Fibroblast of the aortic adventitia (primary cell): ENCODE measurements at regions not wholly inside any gene's neighbourhood (a gene's known extent, or its start where the extent isn't known, plus 50 kb on each side); places are given as distances from the start of the nearest gene placed in this dataset.
"Not testable (repeated sequence)": the region's sequence is repeated elsewhere in the genome, so short reads cannot be mapped to it uniquely, and the experiment has no call there.

Source experiments
- DNase-seq: peaks from one replicate; pipeline ENCODE4 v3.0.0-alpha.2; 2010; ENCODE audit warnings: low read depth
- H3K4me3 ChIP-seq: 2 replicates; pipeline ENCODE4 v1.5.1; 2011; ENCODE audit warnings: low read depth, mild to moderate bottlenecking, control low read depth, low read length, moderate library complexity
- CTCF ChIP-seq: IDR thresholded peaks from 2 replicates; pipeline ENCODE4 v1.5.1; 2011; ENCODE audit warnings: mild to moderate bottlenecking, low read length, control low read depth, inconsistent platforms; ENCODE audit not compliant: insufficient read depth

GRCh38 chr1:214856843-214857242 lies 225.7 kb upstream of the KCNK2 start:
- no peak for DNase-seq
- no peak overlapping the region for H3K4me3 ChIP-seq
- TF ChIP-seq CTCF = no peak

- no peak for TF ChIP-seq CTCF
- no peak for DNase-seq
- H3K4me3 ChIP-seq = no peak overlapping the region
These were observed 224.8 kb upstream of the KCNK2 start for GRCh38 chr1:214857716-214858115.

- H3K4me3 ChIP-seq = no peak overlapping the region
- DNase-seq = no peak
- no peak for TF ChIP-seq CTCF
These were observed 222.9 kb upstream of the KCNK2 start for GRCh38 chr1:214859647-214860046.

GRCh38 chr1:214861615-214862014 lies 220.9 kb upstream of the KCNK2 start:
- no peak for TF ChIP-seq CTCF
- DNase-seq = no peak
- H3K4me3 ChIP-seq = no peak overlapping the region

- no peak overlapping the region for H3K4me3 ChIP-seq
- no peak for TF ChIP-seq CTCF
- DNase-seq = peak; percentile 64
These were observed 220.1 kb upstream of the KCNK2 start for GRCh38 chr1:214862421-214862820.

GRCh38 chr1:214864896-214865688 lies 217.4 kb upstream of the KCNK2 start:
- H3K4me3 ChIP-seq = no peak overlapping the region
- no peak for TF ChIP-seq CTCF
- DNase-seq = peak; percentile 87

GRCh38 chr1:214870426-214870825 lies 212.1 kb upstream of the KCNK2 start:
- H3K4me3 ChIP-seq, DNase-seq: not testable (repeated sequence)
